ENCODE measurements at regions not wholly inside any gene's neighbourhood (a gene's known extent, or its start where the extent isn't known, plus 50 kb on each side); places are given as distances from the start of the nearest gene placed in this dataset.

- Histone ChIP-seq H3K36me3 (no peaks in the 10 kb centered on the region), H3K9me3 (no peaks in the 10 kb centered on the region), H3K4me1 (no peaks in the 10 kb centered on the region), H3K27ac (no peak overlapping the region), H3K4me3 (no peak overlapping the region), H3K27me3 (no peaks in the 10 kb centered on the region)
- intact Hi-C loops (cut with DNase I) = no loop called here
- no peak for TF ChIP-seq CTCF (IDR thresholded peaks at IDR 0.05)
- no peak for ATAC-seq
- DNase-seq = no peak
Observed at GRCh38 chr14:30179381-30180130, 251.9 kb upstream of the PRKD1 start.

DNA sequence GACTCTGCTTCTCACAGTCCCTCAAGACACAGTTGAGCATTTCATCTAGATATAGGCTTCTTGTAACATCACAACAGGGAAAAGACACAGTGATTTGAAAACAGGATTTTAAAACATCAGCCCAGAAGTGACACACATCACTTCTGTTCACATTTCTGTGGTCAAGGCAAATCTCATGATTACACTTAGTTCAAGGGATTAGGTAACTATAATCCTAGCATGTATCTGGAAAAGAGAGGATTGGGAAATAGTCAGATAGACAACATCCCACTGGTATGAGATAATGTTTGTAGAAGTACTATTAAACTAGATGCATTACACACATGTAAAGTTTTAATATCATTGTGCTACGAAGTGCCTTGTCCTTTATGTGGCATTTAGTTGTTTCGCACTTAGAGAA, 252.6 kb upstream of the PRKD1 start:
- Histone ChIP-seq H3K36me3 (no peaks in the 10 kb centered on the region), H3K27me3 (no peaks in the 10 kb centered on the region), H3K9me3 (no peaks in the 10 kb centered on the region), H3K4me3 (no peak overlapping the region), H3K27ac (no peak overlapping the region), H3K4me1 (no peaks in the 10 kb centered on the region)
- DNase-seq (no peak), ATAC-seq (no peak)
- intact Hi-C loops (cut with DNase I) = no loop called here
- no peak for TF ChIP-seq CTCF (IDR thresholded peaks at IDR 0.05)

DNA sequence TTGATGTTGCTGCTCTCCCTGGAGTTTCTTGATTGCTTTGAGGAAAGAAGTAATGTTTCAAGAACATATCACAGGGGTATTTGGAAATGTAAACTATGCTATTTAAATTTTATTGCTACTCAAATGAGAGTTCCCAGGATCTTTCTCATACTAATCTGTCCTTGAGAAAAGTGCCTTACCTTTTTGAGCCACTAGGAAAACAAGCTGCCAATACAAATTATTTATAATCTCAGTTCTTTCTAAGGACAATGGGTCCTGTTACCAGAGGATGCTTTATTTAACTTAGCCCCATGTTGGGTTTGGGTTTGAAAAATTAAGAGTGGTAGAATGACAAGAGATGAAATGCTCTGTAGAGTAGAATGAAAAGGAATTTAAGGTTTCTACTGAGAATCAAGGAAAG, 258.2 kb upstream of the PRKD1 start:
- Histone ChIP-seq H3K9me3 (no peaks in the 10 kb centered on the region), H3K27ac (no peak overlapping the region), H3K36me3 (no peaks in the 10 kb centered on the region), H3K4me1 (no peaks in the 10 kb centered on the region), H3K27me3 (no peaks in the 10 kb centered on the region), H3K4me3 (no peak overlapping the region)
- no peak for DNase-seq
- no peak for ATAC-seq
- TF ChIP-seq CTCF (IDR thresholded peaks at IDR 0.05) = no peak
- intact Hi-C loops (cut with DNase I) = no loop called here

DNA sequence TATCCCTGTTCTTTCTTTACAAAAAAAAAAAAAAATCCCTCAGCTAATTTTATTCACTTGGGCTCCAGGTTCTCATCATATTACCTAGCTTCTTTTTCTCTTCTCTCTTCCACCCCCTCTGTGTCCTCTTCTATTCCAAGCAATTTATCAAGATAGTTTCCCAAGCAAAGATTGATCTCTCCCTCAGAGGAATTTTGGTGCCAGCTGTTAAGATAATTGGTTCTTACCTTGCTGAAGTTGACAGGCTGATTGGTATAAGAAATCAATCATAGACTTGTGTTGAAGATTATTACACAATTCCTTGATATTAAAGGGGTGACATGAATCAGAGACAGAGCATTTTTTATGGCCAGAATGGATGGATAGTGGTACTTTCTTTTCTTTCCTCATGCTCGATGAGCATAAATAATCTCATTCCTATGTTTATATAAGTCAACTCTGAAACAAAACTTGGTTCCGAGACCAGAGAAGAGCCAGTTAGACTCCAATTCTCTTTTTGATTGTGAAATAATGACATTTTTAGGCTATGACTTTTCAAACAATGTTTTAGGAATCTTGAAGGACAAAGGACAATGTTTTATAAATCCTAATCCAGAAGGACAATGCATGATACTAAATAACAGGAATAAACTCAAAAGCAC, 264.1 kb upstream of the PRKD1 start:
- DNase-seq = no peak
- ATAC-seq = no peak
- Histone ChIP-seq H3K9me3 (no peaks in the 10 kb centered on the region), H3K36me3 (no peaks in the 10 kb centered on the region), H3K4me1 (peaks cover 3% of the 10 kb centered on the region), H3K27me3 (no peaks in the 10 kb centered on the region), H3K27ac (no peak overlapping the region), H3K4me3 (no peak overlapping the region)
- TF ChIP-seq CTCF (IDR thresholded peaks at IDR 0.05) = no peak
- intact Hi-C loops (cut with DNase I) = no loop called here

DNA sequence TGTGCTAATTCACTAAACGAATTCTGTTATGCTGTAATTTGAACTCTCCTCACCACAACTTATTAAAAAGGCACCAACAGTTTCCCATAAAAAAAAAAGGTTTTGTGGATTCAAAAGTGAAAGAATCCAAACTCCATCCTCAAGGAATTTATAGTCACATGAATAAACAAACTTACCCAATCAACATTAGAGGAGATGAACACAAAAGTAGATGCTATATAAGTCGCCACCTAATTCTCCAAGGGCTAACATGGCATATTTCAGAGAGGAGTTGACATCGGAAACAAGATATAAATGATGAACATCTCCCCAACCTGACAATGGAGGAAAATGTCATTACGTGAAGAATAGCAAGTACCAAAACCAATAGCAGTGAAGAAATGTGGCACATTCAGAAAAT, 265.5 kb upstream of the PRKD1 start:
- intact Hi-C loops (cut with DNase I) = no loop called here
- no peak for TF ChIP-seq CTCF (IDR thresholded peaks at IDR 0.05)
- no peak overlapping the region for H3K4me3 ChIP-seq
- ATAC-seq (no peak), DNase-seq (no peak)
- no peaks in the 10 kb centered on the region for H3K9me3 ChIP-seq
- H3K4me1 ChIP-seq = peaks cover 3% of the 10 kb centered on the region
- H3K36me3 ChIP-seq = no peaks in the 10 kb centered on the region
- H3K27me3 ChIP-seq = no peaks in the 10 kb centered on the region
- no peak overlapping the region for H3K27ac ChIP-seq
